Kasumi-1 (cell line): ENCODE measurements at regions not wholly inside any gene's neighbourhood (a gene's known extent, or its start where the extent isn't known, plus 50 kb on each side); places are given as distances from the start of the nearest gene placed in this dataset.

Experiments used
- DNase-seq, 2 experiments: peaks; one replicate each; lab custom pipeline; 2025; lab: John Stamatoyannopoulos, UW

DNA sequence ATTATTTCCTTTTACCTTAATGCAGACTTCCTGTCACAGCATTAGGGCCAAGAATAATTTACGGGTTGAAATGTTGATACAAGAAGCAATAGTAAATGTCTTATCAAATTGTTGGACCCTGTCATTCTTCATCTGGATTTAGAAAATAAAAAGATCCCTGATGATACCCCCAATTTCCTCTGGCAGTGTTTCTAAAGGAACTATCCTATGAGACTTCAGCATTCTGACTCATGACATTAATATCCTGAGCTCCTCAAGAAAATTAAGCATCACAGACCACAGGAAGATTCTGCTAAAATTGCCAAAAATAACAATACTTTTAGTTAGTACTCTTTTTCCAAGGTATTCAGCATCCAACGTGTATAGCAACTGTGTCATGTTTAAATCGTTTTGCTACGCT, 490.5 kb upstream of the ANKRD30A start:
- no peak for DNase-seq

DNA sequence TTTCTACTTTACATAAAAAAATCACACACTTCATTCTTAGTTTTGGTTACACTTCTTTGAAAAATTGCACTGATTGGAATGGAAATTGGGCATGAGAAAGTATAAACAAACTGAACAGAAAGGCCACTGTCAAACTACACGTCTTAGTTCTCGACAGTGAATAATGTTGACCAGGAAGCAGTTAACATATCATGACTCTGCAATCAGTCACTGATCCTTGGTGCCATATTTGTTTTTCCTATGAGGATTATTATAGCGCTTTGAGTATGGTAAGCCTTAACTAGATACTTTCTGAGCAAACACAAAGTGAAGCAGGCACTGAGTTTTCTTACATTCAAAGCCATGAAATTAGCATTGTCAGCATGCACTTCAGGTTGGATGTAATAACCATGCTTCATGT, 495.1 kb upstream of the ANKRD30A start:
- DNase-seq = no peak

DNA sequence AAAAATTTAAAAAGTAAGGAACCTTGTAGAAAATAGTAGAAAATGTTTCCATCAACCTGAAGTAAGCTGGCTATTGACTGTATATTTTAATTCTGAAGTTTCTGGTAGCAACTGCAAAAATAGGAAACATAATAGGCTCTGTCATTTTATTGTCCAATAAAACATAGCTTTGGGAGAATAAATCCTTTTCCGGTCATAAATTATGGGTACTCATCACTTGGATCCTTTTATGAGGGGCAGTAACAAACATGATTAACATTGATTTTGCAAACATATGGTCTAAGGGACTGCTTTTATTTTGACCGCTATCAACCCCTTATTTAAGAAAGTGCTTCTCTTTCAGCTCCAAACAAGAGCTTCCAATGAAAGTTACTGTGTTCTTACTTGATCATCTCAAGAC, 495.9 kb upstream of the ANKRD30A start:
- no peak for DNase-seq

DNA sequence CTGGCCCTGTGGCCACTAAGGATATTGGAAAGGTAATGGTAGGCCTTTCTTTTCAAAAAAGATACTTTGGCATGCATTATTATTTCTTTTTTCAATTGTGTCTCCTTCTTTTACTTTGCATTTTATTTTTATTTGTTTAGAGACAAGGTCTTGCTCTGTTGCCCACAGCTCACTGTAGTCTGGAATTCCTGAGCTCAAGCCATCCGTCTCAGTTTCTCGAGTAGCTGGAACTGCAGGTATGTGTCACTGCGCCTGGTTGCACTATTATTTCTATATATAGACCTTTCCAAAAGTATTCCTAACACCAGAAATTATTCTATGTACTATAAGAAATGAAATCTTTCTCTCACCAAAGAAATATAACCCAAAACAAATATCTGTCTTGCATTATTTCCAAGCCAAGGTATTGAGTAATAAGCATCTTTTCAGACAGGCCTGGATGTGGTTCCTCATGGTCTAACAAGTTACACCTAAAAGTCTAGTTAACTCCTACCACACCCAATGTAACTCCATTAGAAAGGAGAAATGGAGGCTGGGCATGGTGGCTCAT, 500.8 kb upstream of the ANKRD30A start:
- DNase-seq = no peak

DNA sequence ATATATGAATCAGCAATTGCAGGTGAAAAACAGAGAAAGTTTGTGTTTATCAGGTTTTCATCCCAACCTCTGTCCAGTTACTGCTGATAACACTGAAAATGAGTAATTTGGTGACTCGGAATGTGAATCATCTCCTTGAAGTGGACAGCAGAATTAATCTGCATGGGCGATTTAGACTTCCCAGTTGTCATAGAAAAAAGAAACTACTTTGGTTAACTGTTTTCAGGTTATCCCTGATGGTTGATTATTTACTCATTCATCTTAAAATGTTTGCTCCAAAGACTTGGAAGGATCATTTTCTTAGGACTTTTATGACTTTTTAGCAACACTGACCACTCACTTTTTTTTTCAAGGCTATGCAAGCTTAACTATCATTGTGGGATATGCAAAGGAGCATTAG, 504.1 kb upstream of the ANKRD30A start:
- no peak for DNase-seq

DNA sequence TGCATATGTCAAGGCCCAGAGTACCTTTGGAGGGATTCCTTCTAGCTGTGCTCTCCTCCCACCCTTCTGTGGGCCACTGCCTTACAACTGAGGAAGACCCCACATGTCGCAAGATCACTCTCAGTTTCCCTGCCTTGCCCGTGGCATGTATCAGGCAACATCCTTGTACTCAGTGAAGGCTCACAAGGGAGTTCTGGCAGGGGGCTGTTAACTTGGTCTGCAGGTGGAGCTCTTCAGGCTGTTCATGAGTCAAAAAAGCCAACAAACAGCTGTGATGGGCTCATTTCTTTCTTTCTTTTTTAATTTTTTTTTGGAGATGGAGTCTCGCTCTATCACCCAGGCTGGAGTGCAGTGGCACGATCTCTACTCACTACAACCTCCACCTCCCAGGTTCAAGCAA, 513.0 kb upstream of the ANKRD30A start:
- DNase-seq = no peak

DNA sequence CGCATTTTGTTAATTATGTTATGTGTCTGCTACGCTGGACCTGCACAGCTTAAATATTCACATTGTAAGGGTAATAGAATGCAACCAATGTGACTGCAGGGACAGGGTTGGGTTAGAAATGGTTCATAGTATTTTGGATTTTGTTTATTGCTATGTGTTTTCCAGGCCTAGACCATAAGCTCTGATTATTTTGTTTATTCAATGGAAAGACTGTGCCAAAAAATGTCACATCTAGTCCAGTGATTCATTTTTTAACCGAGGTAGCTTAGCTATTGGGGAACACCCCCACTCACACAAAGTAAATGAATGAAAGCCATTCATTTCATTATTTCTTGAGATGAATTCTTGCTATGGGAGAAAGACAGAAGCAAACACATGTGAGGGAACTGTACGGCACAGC, 516.5 kb upstream of the ANKRD30A start:
- no peak for DNase-seq

DNA sequence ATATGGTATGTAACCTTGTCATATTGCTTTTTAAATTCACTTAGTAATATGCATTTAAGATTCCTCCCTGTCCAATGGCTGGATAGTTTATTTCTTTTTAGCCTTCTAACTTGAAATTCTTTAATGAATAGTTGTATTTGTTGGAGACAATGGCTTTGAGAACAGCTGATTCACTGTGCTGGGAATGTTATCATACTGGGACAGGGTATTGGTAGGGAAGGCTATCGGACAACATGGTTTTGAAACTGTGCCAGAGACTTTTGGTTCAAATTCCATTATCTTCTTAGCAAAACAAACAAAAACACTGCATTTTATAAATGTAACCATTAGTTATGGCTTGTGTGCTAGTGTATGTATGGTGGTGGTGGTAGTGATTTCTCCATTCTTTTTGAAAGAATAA, 517.1 kb upstream of the ANKRD30A start:
- DNase-seq = no peak

DNA sequence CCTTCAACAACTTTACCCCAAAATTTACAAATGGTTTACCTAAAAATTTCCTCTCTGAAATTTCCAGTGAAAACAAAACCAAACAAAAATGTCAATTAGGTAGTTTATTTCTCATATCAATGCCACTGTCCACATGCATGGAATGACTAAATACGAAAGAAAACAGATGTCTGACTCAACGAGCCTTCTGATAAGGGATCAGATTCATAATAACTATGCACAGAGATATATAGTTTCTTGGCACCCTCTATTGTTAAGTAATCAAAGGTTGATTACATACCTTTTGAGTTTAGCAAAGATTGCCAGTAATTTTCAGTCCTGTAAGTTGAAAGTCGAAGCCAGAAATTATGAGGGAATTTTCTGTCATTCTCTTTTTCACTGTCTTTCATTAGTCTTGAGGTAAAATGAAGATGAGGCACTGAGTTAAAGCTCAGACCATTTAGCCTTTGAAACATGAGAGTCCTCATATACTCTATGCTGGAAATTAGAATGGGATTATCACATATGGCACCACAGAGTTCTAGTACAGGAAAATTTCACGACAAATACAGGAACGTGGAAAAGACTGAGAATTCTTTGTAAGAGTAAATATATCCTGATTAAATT, 519.1 kb upstream of the ANKRD30A start:
- DNase-seq = no peak

DNA sequence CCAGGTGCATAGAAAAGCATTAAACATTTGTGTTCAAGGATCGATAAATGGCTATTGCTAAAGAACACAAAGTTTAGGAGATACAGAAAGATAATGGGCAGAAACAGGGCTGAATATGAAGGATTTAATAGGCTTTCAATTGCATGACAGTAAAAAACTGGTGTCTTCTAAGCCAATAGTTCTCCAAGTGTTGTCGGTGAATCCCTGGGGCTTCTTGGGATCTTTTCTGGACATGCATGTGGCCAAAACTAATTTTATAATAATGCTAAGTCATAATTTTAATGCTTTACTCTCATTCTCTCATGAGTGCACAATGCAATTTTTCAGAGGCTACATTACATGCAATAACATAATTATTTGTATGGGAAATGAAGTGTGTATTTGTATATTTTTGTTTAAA, 521.1 kb upstream of the ANKRD30A start:
- no peak for DNase-seq

DNA sequence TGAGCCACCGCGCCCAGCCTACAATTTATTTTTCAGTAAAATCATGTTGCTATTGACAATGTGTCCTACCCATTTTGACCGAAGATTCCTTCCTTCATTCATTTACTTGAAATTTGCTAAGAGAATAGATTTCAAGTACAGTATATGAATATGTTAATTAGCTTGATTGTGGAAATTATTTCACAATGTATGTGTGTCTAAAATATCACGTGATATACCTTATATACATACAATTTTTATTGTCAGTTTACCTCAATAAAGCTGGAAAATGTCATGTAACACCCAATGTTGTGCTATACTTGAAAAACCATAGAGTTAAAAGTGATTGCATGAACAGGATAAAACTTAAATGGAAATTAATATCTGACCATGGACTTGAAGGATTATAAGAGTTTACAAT, 521.7 kb upstream of the ANKRD30A start:
- DNase-seq = no peak

DNA sequence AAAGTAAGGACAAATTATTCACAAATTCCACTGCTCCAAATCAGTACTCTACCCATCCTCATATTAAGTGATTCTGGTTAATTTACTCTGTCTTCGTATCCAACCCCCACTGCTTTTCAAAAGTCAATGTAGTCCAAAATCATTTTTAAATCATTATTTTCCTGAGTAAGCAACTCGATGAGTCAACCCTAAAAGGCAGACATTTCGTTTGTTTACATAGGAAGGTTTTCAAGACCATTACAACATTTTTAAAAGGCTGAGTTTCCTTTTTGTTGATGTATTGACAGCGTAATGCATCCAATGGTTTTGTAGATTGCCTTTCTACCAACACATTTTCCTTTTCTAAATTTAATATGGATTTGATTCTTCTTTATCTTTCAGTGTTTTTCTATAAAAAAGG, 523.0 kb upstream of the ANKRD30A start:
- no peak for DNase-seq

DNA sequence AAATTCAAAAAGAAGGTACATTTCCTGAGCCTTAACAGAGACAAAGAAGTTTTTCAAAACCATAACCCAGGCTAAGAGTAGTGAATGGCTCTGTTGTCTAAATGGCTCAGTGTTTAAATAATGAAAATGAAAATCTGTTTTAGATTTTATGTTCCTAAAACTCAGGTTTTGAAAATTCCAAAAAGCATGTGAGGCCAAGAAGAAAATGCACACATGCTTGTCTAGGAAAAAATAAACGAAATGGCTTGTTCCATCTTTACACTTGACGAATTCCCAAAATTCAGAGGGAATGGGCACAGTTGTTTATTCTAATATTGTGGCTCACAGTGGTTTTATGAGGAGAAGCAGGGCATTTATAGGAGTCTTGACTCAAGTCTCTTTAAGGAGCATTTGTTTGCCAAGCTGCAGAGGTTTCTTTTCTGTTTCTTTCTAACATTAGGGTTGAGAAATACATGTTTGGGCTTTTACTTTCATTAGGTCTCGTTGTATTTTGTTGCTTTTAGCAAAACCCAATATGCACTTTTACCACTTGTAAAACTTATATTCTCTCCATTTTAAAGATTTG, 527.6 kb upstream of the ANKRD30A start:
- no peak for DNase-seq

DNA sequence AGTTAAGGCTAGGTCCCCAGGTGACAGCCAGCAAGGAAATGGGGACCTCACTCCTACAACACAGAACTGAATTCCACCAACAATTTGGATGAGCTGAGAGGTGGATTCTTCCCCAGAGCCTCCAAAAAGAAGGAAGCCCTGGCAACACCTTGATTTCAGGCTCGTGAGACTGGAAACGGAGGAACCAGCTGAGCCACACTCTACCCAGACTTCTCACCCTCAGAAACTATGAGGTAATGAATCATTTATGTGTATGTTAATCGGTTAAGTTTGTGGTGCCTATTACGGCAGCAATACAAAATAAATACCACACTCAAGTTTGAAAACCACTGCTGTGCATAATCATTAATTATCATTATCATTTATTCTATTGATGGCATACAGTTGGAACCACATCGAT, 532.4 kb upstream of the ANKRD30A start:
- no peak for DNase-seq

DNA sequence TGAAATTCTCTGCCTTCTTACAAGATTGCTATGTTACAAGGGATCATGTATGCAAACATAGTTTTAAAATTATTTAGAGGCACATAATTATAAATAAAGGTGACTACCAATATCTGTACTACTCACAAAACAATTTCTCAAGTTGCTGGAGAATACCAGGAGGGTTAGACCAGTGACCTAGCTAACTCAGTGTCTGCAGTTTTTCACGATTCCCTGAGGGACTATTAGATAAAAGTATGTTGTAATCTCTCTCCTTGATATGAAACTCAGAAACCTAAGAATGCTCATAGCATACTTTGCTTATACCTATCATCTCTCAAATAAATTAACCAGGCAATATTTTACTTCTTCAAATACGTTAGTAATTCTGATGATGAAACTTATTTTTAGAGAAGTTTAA, 534.0 kb upstream of the ANKRD30A start:
- DNase-seq = no peak

DNA sequence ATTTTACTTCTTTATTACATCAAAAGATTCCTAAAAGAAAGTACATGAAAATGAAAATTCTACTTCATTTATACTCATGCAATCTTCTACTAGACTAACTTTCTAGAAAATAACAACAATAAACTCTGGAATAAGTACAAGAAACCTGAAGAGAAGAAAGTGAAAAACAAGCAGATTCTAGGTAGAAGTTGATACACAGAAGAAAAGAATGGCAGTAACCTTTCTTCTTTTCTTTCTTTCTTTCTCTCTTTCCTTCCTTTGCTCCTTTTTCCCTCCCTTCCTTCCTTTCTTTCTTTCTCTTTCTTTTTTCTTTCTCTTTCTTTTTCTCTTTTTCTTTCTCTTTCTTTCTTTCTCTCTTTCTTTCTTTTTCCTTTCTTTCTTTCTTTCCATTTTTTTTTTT, 541.7 kb upstream of the ANKRD30A start:
- DNase-seq = no peak

DNA sequence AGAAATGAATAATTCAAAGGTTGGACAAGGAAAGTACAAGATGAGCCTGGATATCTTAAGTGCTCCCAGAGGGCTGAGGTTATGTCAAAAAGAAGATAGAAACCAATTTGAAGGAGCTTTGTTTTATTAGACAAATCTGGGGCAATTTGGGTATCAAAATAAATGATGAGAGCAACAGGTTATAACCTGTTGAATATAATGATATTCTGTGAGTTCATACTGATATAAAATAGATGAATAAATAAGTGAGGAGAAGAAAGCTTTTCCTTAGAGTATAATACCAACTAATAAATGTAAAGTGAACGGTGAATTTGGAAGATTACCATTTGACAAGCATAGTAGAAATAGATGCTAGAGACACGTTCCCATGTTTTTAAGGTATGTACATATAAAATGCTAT, 544.2 kb upstream of the ANKRD30A start:
- DNase-seq = no peak

DNA sequence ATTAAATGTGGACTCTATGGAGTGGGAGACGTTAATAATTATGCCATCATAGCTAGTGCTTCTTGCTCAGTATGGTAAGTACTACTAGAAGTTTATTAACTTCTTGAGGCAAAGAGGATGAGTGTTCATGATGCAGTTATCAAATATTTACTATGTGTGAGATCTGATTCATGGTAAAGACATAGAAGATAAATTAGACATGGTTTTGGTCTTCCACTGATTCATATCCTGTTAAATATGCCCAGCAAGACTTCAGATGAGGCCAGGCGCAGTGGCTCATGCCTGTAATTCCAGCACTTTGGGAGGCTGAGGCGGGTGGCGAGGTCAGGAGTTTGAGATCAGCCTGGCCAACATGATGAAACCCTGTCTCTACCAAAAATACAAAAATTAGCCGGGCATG, 547.1 kb upstream of the ANKRD30A start:
- DNase-seq = no peak

DNA sequence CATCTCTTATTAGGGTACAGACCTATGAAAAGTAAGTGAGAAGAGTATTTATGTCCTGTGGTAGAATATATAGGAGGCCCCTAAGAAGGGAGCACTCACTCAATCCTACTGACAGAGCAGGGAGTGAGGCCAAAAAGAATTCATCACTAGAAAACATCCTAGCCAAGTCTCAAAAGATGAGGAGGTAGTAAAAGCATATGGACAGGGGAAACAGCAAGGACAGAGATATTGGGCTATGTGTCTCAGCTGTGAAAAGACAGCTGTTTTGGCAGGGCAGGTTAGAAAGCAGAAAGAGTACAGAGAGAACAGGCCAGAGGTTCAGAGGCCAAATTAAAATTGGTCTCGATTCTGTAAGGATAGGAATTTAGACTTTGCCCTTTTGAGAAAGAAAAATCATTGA, 548.3 kb upstream of the ANKRD30A start:
- no peak for DNase-seq

DNA sequence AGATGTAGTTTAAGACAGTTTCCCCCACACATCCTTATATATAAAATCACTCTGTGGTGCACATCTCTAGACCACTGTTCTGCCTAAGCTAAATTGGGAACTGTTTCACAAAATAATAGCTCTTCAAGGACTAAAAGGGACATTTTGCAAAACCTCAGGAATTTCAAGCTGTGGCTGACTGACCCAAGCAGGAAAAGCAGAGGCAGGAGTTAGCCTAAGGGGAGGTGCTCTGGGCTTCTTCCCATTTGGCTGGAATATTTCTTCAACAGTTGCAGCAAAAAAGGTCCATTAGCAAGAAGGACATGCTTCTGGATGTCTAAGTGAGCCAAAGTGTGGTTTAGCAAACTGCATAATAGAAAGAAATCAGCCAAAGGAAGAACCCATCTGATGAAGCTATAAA, 551.2 kb upstream of the ANKRD30A start:
- no peak for DNase-seq

DNA sequence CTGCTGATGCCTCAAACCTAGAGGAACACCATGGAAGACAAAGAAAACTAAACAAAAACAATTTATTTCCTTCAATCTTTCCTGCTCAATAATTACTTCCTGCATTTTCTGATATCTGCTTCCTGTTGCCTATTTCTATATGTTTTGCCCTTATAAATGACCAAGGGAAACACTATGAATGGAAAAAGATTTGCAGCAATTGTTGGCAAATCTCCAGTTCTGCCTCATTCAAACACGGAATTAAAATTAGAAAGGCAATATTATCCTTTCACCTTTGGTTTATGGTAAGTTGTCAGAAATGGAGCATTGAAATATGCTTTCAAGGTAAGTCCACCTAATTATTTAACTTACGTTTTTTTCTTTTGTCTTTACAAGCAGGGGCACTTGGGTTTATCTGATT, 552.2 kb upstream of the ANKRD30A start:
- DNase-seq = no peak

DNA sequence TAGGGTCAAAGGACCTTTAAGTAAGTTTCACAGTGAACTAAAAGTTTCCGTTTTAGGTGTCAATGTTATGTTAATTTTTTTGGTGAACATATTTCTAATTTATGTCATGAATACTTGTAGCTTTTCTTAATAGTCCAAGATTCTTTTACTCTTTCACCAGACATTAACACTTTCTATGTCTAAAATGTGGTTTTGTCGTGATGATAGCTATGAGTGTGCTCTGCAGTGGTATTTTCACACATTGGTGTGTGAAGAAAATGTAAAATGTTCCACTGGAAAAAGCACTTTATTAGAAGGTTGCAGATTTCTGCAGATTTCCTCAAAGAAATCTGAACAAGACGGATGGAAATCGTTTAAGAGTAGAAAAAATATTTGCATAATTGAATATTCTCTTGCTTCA, 561.0 kb upstream of the ANKRD30A start:
- no peak for DNase-seq

DNA sequence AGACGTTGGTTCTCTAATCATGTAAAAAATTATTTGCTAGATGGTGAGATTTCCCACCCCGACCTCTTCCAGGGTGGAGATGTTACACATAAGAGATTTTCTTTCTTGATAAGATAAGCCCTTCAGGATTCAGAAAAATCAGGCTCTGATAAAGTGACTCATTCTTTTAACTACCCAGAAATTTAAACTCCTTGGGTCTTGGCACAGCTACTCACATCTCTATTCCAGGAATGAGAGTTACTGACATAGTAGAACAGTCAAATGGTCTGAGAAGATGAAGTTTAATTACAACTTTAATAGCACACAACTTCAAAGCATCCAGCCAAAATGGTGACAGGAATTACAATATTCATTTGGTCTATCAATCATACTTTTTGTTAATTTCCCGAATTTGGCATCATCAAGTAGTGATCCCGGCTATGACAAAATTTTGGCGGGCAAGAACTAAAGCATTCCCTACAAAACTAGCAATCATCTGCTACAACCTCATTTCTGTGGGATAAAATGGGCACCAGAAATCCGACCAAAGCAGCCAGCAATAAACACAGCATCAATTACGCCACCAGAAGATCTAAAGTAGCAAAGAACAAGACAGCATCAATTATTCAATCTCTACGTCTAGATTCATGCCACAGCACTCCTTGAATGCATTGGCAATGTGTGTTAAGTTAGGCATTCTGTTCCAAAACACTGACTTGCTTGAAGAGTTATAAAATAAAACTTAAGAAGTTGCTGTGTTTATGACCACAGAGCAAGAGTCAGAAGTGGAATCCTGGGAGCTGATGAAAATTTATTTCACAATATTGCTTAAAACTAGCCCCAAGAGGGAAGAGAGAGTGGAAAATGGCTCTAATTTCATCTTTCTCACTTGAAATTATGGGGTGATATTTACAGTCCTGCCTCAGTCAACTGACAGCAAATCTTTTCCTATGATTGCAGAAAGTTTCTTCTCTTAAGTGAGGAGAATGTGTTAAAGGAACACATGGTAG, 565.7 kb upstream of the ANKRD30A start:
- no peak for DNase-seq
